ENCODE measurements at regions not wholly inside any gene's neighbourhood (a gene's known extent, or its start where the extent isn't known, plus 50 kb on each side); places are given as distances from the start of the nearest gene placed in this dataset.

DNA sequence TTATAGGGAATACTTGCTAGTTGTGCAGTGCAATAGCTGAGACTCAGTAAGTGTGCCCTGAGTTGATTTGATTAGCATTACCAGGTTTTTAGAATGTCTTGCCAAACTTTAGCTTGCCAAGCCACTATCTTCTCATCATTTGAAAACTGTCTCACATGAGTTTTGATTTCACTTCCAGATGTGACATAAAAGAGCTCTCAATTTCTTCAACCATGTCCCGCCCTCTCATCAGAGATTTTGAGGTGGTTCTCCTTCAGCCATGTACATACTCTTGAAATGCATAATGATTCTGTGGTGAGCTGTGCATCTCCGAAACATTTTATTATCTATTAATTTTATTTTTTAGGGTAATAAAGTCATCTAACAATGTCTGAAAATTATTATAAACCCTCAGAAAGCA, 215.0 kb upstream of the SEMA3E start:
- no peaks in the 10 kb centered on the region for H3K4me1 ChIP-seq (ENCODE audit: insufficient read depth, low read length)
- Mint-ChIP-seq H3K9me3 (peaks cover 0 to 19% (median 0%) of the 10 kb centered on the region in 5 donors), H3K4me1 (no peaks in the 10 kb centered on the region), H3K27me3 (no peaks in the 10 kb centered on the region), H3K36me3 (no peaks in the 10 kb centered on the region), H3K27ac (no peak overlapping the region), H3K4me3 (no peak overlapping the region)
- no peaks in the 10 kb centered on the region for H3K9me3 ChIP-seq (ENCODE audit: low read length)
- no peak overlapping the region for H3K27ac ChIP-seq (ENCODE audit: low read depth, low read length)
- no peak for DNase-seq
- H3K36me3 ChIP-seq (ENCODE audit: insufficient read depth, low read length) = no peaks in the 10 kb centered on the region
- no peak overlapping the region for H3K4me3 ChIP-seq (ENCODE audit: low read length)
- ChIA-PET POLR2A (no interaction called here), CTCF (no interaction called here)
- no peaks in the 10 kb centered on the region for H3K27me3 ChIP-seq (ENCODE audit: insufficient read depth, low read length, poor library complexity, severe bottlenecking)

GRCh38 chr7:83861876-83862275, 212.9 kb upstream of the SEMA3E start:
- ChIA-PET POLR2A (no interaction called here), CTCF (no interaction called here)
- H3K27ac Mint-ChIP-seq = no peak overlapping the region
- no peaks in the 10 kb centered on the region for H3K36me3 ChIP-seq (ENCODE audit: insufficient read depth, low read length)
- no peak overlapping the region for H3K4me3 ChIP-seq (ENCODE audit: low read length)
- no peak for DNase-seq
- H3K27me3 ChIP-seq (ENCODE audit: insufficient read depth, low read length, poor library complexity, severe bottlenecking) = no peaks in the 10 kb centered on the region
- H3K36me3 Mint-ChIP-seq = no peaks in the 10 kb centered on the region
- peaks cover 0 to 16% (median 0%) of the 10 kb centered on the region in 5 donors for H3K9me3 Mint-ChIP-seq
- H3K4me1 Mint-ChIP-seq = no peaks in the 10 kb centered on the region
- no peak overlapping the region for H3K27ac ChIP-seq (ENCODE audit: low read depth, low read length)
- no peak overlapping the region for H3K4me3 Mint-ChIP-seq
- H3K9me3 ChIP-seq (ENCODE audit: low read length) = no peaks in the 10 kb centered on the region
- no peaks in the 10 kb centered on the region for H3K27me3 Mint-ChIP-seq
- H3K4me1 ChIP-seq (ENCODE audit: insufficient read depth, low read length) = no peaks in the 10 kb centered on the region

GRCh38 chr7:83859827-83860226, 210.9 kb upstream of the SEMA3E start:
- Mint-ChIP-seq H3K27ac (no peak overlapping the region), H3K9me3 (peaks cover 0 to 18% (median 2%) of the 10 kb centered on the region in 5 donors), H3K4me1 (no peaks in the 10 kb centered on the region), H3K36me3 (no peaks in the 10 kb centered on the region), H3K27me3 (no peaks in the 10 kb centered on the region), H3K4me3 (no peak overlapping the region)
- no peaks in the 10 kb centered on the region for H3K27me3 ChIP-seq (ENCODE audit: insufficient read depth, low read length, poor library complexity, severe bottlenecking)
- H3K4me3 ChIP-seq (ENCODE audit: low read length) = no peak overlapping the region
- H3K27ac ChIP-seq (ENCODE audit: low read depth, low read length) = no peak overlapping the region
- no peaks in the 10 kb centered on the region for H3K4me1 ChIP-seq (ENCODE audit: insufficient read depth, low read length)
- ChIA-PET POLR2A (no interaction called here), CTCF (no interaction called here)
- no peaks in the 10 kb centered on the region for H3K36me3 ChIP-seq (ENCODE audit: insufficient read depth, low read length)
- DNase-seq = no peak
- H3K9me3 ChIP-seq (ENCODE audit: low read length) = no peaks in the 10 kb centered on the region

DNA sequence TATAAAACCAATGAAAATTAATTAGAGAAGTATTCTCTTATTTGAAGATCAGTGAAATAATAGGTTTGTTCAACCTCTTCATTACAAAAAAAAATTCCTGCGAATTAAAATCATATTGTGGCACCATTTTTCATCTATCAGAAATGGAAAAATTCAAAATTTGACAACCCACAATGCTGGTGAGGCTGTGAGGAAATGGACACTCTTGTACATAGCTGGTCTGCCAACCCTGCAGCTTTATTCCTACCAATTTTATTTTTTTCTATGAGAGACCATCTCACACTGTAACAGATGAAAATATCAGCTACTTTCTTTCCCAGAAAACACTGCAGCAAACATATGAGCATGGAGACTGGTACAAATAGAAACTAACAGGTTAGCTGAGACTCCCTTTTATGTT, 208.8 kb upstream of the SEMA3E start:
- Mint-ChIP-seq H3K27ac (no peak overlapping the region), H3K4me1 (no peaks in the 10 kb centered on the region), H3K36me3 (no peaks in the 10 kb centered on the region), H3K9me3 (peaks cover 0 to 18% (median 2%) of the 10 kb centered on the region in 5 donors), H3K4me3 (no peak overlapping the region), H3K27me3 (no peaks in the 10 kb centered on the region)
- ChIA-PET POLR2A (no interaction called here), CTCF (interaction anchor here (0.6 kb wide), 1 partner anchor 135 kb away, joined by 3 read pairs; no protein-coding TSS in a partner anchor)
- DNase-seq = no peak
- no peaks in the 10 kb centered on the region for H3K36me3 ChIP-seq (ENCODE audit: insufficient read depth, low read length)
- no peaks in the 10 kb centered on the region for H3K9me3 ChIP-seq (ENCODE audit: low read length)
- H3K27ac ChIP-seq (ENCODE audit: low read depth, low read length) = no peak overlapping the region
- no peak overlapping the region for H3K4me3 ChIP-seq (ENCODE audit: low read length)
- H3K27me3 ChIP-seq (ENCODE audit: insufficient read depth, low read length, poor library complexity, severe bottlenecking) = no peaks in the 10 kb centered on the region
- no peaks in the 10 kb centered on the region for H3K4me1 ChIP-seq (ENCODE audit: insufficient read depth, low read length)

DNA sequence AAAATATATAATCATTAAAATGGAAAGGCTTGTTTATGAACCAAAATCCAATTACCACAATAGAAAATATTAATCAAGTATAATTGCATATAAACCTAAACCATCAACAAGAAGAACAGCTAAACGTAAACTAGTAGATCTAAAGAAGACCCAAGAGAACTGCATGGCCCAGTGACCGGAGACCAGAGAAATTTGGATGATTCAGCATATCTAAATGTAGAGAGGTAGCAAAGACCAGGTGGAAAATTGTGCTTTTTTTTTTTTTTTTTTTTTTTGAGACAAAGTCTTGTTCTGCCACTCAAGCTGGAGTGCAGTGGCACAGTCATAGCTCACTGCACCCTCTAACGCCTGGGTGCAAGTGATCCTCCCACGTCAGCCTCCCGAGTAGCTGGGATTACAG, 207.2 kb upstream of the SEMA3E start:
- Mint-ChIP-seq H3K4me1 (no peaks in the 10 kb centered on the region), H3K27me3 (no peaks in the 10 kb centered on the region), H3K9me3 (peaks cover 0 to 18% (median 8%) of the 10 kb centered on the region in 5 donors), H3K36me3 (no peaks in the 10 kb centered on the region), H3K27ac (peak overlapping the region in 1 of 8 donors; percentile 32), H3K4me3 (no peak overlapping the region)
- Histone ChIP-seq H3K9me3 (ENCODE audit: low read length) (no peaks in the 10 kb centered on the region), H3K27ac (ENCODE audit: low read depth, low read length) (no peak overlapping the region), H3K27me3 (ENCODE audit: insufficient read depth, low read length, poor library complexity, severe bottlenecking) (no peaks in the 10 kb centered on the region), H3K36me3 (ENCODE audit: insufficient read depth, low read length) (no peaks in the 10 kb centered on the region), H3K4me3 (ENCODE audit: low read length) (no peak overlapping the region), H3K4me1 (ENCODE audit: insufficient read depth, low read length) (no peaks in the 10 kb centered on the region)
- ChIA-PET CTCF (no interaction called here), POLR2A (no interaction called here)
- DNase-seq = no peak

DNA sequence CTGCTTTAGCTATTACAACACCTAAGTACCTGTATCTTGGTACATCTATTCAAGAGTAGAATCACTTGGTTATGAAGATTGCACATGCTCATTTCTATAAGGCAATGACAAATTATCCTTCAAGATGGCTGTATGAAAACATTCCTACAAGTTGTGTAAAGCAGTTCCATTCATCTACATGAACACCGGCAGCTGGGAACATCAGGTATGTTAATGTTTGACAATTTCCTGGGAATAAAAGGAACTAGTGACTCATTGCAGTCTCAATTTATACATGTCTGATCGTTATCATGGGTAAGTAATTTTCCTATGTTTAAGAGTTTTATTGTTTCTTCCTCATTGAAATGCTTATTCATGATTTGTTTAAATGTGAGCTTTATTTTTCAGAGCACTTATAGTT, 203.2 kb upstream of the SEMA3E start:
- H3K36me3 ChIP-seq (ENCODE audit: insufficient read depth, low read length) = no peaks in the 10 kb centered on the region
- no peak overlapping the region for H3K27ac ChIP-seq (ENCODE audit: low read depth, low read length)
- Mint-ChIP-seq H3K27me3 (no peaks in the 10 kb centered on the region), H3K9me3 (peaks cover 3 to 27% (median 6%) of the 10 kb centered on the region in 5 donors), H3K27ac (no peak overlapping the region), H3K4me3 (no peak overlapping the region), H3K4me1 (no peaks in the 10 kb centered on the region), H3K36me3 (no peaks in the 10 kb centered on the region)
- H3K9me3 ChIP-seq (ENCODE audit: low read length) = no peaks in the 10 kb centered on the region
- DNase-seq = no peak
- H3K4me1 ChIP-seq (ENCODE audit: insufficient read depth, low read length) = no peaks in the 10 kb centered on the region
- H3K4me3 ChIP-seq (ENCODE audit: low read length) = no peak overlapping the region
- CTCF ChIA-PET = no interaction called here
- POLR2A ChIA-PET = no interaction called here
- H3K27me3 ChIP-seq (ENCODE audit: insufficient read depth, low read length, poor library complexity, severe bottlenecking) = no peaks in the 10 kb centered on the region

DNA sequence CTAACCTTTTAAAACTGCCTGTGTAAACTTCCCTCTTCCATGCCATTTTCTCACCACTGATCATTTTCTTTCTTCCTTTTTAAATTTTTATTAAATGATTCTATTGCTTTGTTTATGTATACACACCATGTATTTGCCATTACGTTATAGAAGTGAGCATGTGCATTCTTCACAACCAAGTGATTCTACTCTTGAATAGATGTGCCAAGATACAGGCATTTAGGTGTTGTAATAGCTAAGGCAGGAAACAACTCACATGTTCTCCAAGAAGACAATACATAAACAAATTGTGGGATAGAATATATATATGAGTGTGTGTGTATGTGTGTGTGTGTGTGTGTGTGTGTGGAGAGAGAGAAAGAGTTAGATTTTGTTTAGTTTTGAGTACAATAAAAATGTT, 202.6 kb upstream of the SEMA3E start:
- Mint-ChIP-seq H3K9me3 (peaks cover 0 to 27% (median 6%) of the 10 kb centered on the region in 5 donors), H3K27me3 (no peaks in the 10 kb centered on the region), H3K27ac (no peak overlapping the region), H3K4me3 (no peak overlapping the region), H3K4me1 (no peaks in the 10 kb centered on the region), H3K36me3 (no peaks in the 10 kb centered on the region)
- H3K36me3 ChIP-seq (ENCODE audit: insufficient read depth, low read length) = no peaks in the 10 kb centered on the region
- ChIA-PET POLR2A (no interaction called here), CTCF (no interaction called here)
- no peaks in the 10 kb centered on the region for H3K27me3 ChIP-seq (ENCODE audit: insufficient read depth, low read length, poor library complexity, severe bottlenecking)
- H3K4me3 ChIP-seq (ENCODE audit: low read length) = no peak overlapping the region
- no peak for DNase-seq
- no peaks in the 10 kb centered on the region for H3K9me3 ChIP-seq (ENCODE audit: low read length)
- no peak overlapping the region for H3K27ac ChIP-seq (ENCODE audit: low read depth, low read length)
- no peaks in the 10 kb centered on the region for H3K4me1 ChIP-seq (ENCODE audit: insufficient read depth, low read length)

DNA sequence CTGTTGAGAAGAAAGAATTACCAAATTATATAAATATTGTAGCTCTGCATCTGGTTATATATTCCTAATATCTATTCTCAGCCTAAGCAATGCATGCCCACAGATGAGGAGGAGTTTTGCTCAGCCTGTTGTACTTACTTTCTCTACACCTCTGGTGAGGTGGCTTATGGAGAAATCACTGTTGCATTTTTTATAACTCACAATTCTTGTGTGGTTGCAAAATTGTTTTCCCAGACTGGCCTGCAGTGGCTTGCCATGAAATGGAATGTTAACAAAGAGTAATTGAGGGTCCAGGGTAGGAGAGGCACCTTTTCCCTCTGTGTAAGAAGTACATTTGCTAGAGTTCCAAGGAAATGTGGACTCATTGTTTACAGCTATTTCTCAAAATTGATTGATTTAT, 202.0 kb upstream of the SEMA3E start:
- no peak overlapping the region for H3K4me3 Mint-ChIP-seq
- H3K4me3 ChIP-seq (ENCODE audit: low read length) = no peak overlapping the region

GRCh38 chr7:83850125-83850524, 201.2 kb upstream of the SEMA3E start:
- Histone ChIP-seq H3K4me3 (ENCODE audit: low read length) (no peak overlapping the region), H3K9me3 (ENCODE audit: low read length) (no peaks in the 10 kb centered on the region), H3K4me1 (ENCODE audit: insufficient read depth, low read length) (no peaks in the 10 kb centered on the region), H3K27me3 (ENCODE audit: insufficient read depth, low read length, poor library complexity, severe bottlenecking) (no peaks in the 10 kb centered on the region), H3K36me3 (ENCODE audit: insufficient read depth, low read length) (no peaks in the 10 kb centered on the region), H3K27ac (ENCODE audit: low read depth, low read length) (no peak overlapping the region)
- peaks cover 3 to 32% (median 6%) of the 10 kb centered on the region in 5 donors for H3K9me3 Mint-ChIP-seq
- H3K27me3 Mint-ChIP-seq = no peaks in the 10 kb centered on the region
- no peak for DNase-seq
- ChIA-PET POLR2A (no interaction called here), CTCF (no interaction called here)
- no peak overlapping the region for H3K27ac Mint-ChIP-seq
- H3K36me3 Mint-ChIP-seq = no peaks in the 10 kb centered on the region
- H3K4me3 Mint-ChIP-seq = no peak overlapping the region
- no peaks in the 10 kb centered on the region for H3K4me1 Mint-ChIP-seq

More for the DNA sequence above, 202.0 kb upstream of the SEMA3E start:
- peaks cover 3 to 30% (median 6%) of the 10 kb centered on the region in 5 donors for H3K9me3 Mint-ChIP-seq
- Histone ChIP-seq H3K27ac (ENCODE audit: low read depth, low read length) (no peak overlapping the region), H3K4me1 (ENCODE audit: insufficient read depth, low read length) (no peaks in the 10 kb centered on the region), H3K27me3 (ENCODE audit: insufficient read depth, low read length, poor library complexity, severe bottlenecking) (no peaks in the 10 kb centered on the region), H3K36me3 (ENCODE audit: insufficient read depth, low read length) (no peaks in the 10 kb centered on the region), H3K9me3 (ENCODE audit: low read length) (no peaks in the 10 kb centered on the region)
- ChIA-PET CTCF (no interaction called here), POLR2A (no interaction called here)
- no peaks in the 10 kb centered on the region for H3K36me3 Mint-ChIP-seq
- DNase-seq = no peak
- no peak overlapping the region for H3K27ac Mint-ChIP-seq
- no peaks in the 10 kb centered on the region for H3K27me3 Mint-ChIP-seq
- H3K4me1 Mint-ChIP-seq = no peaks in the 10 kb centered on the region
